ENCODE measurements at regions not wholly inside any gene's neighbourhood (a gene's known extent, or its start where the extent isn't known, plus 50 kb on each side); places are given as distances from the start of the nearest gene placed in this dataset.

GRCh38 chr9:26142631-26143030 is 464.4 kb upstream of the TUSC1 start:
- TF ChIP-seq CTCF (IDR thresholded peaks at IDR 0.05; ENCODE audit: low read depth, low read length, poor library complexity, severe bottlenecking) (no peak), EZH2phosphoT487 (IDR thresholded peaks at IDR 0.05; ENCODE audit: borderline replicate concordance, low read length) (no peak)
